ENCODE measurements at regions not wholly inside any gene's neighbourhood (a gene's known extent, or its start where the extent isn't known, plus 50 kb on each side); places are given as distances from the start of the nearest gene placed in this dataset.

- TF ChIP-seq CTCF (IDR thresholded peaks at IDR 0.05; ENCODE audit: control insufficient read depth, extremely low read depth, insufficient read depth), result peak; percentile 53
- DNase-seq (ENCODE audit: low read depth), result no peak
- no peak overlapping the region for H3K4me3 ChIP-seq (ENCODE audit: low read depth, low read length)
Measured at GRCh38 chr6:24054388-24054787, 71.6 kb upstream of the NRSN1 start.

GRCh38 chr6:24056567-24056966 is 69.4 kb upstream of the NRSN1 start:
- no peak for DNase-seq (ENCODE audit: low read depth)
- no peak for TF ChIP-seq CTCF (IDR thresholded peaks at IDR 0.05; ENCODE audit: control insufficient read depth, extremely low read depth, insufficient read depth)
- H3K4me3 ChIP-seq (ENCODE audit: low read depth, low read length), result no peak overlapping the region

GRCh38 chr6:24057030-24057429 is 69.0 kb upstream of the NRSN1 start:
- TF ChIP-seq CTCF (IDR thresholded peaks at IDR 0.05; ENCODE audit: control insufficient read depth, extremely low read depth, insufficient read depth), result no peak
- DNase-seq (ENCODE audit: low read depth), result no peak
- H3K4me3 ChIP-seq (ENCODE audit: low read depth, low read length), result no peak overlapping the region

- TF ChIP-seq CTCF (IDR thresholded peaks at IDR 0.05; ENCODE audit: control insufficient read depth, extremely low read depth, insufficient read depth), result no peak
- no peak for DNase-seq (ENCODE audit: low read depth)
- H3K4me3 ChIP-seq (ENCODE audit: low read depth, low read length), result no peak overlapping the region
Measured at GRCh38 chr6:24060982-24061754, 64.8 kb upstream of the NRSN1 start.

GRCh38 chr6:24064106-24064505 is 61.9 kb upstream of the NRSN1 start:
- no peak overlapping the region for H3K4me3 ChIP-seq (ENCODE audit: low read depth, low read length)
- peak; percentile 73 for TF ChIP-seq CTCF (IDR thresholded peaks at IDR 0.05; ENCODE audit: control insufficient read depth, extremely low read depth, insufficient read depth)
- no peak for DNase-seq (ENCODE audit: low read depth)

GRCh38 chr6:24064832-24065231 is 61.2 kb upstream of the NRSN1 start:
- TF ChIP-seq CTCF (IDR thresholded peaks at IDR 0.05; ENCODE audit: control insufficient read depth, extremely low read depth, insufficient read depth), result no peak
- DNase-seq (ENCODE audit: low read depth), result no peak
- H3K4me3 ChIP-seq (ENCODE audit: low read depth, low read length), result no peak overlapping the region

GRCh38 chr6:24069526-24069925 is 56.5 kb upstream of the NRSN1 start:
- H3K4me3 ChIP-seq (ENCODE audit: low read depth, low read length), result no peak overlapping the region
- DNase-seq (ENCODE audit: low read depth), result no peak
- no peak for TF ChIP-seq CTCF (IDR thresholded peaks at IDR 0.05; ENCODE audit: control insufficient read depth, extremely low read depth, insufficient read depth)

All from LNCaP clone FGC (cell line).